H1 (cell line): ENCODE measurements at regions not wholly inside any gene's neighbourhood (a gene's known extent, or its start where the extent isn't known, plus 50 kb on each side); places are given as distances from the start of the nearest gene placed in this dataset.

Source experiments
- RXRA ChIP-seq: IDR thresholded peaks from 2 replicates; pipeline ENCODE4 v1.6.1; 2011; ENCODE audit warnings: low read depth, mild to moderate bottlenecking, low read length, moderate library complexity; ENCODE audit not compliant: insufficient read depth
- TEAD4 ChIP-seq: IDR thresholded peaks from 2 replicates; pipeline ENCODE4 v1.6.1; 2012; ENCODE audit warnings: low read depth, low read length, inconsistent platforms, mixed read lengths

- TF ChIP-seq RXRA (no peak), TEAD4 (peak; percentile 80; the same call in 1 of the 2 replicates)
- TF ChIP-seq, all 59 proteins: peak for 8
These were observed 1377.9 kb downstream of the RPIA start (continued) for GRCh38 chr2:90069290-90069894.
